Gastrocnemius medialis (tissue), 4 donors: ENCODE measurements at regions not wholly inside any gene's neighbourhood (a gene's known extent, or its start where the extent isn't known, plus 50 kb on each side); places are given as distances from the start of the nearest gene placed in this dataset.

ENCODE experiments used
- CTCF ChIP-seq, 5 experiments: fragments of 450-650 bp in 3 of 5; fragments of 200-600 bp in 2 of 5; sonication (generic) in 2 of 5; IDR thresholded peaks in 4 of 5; conservative IDR thresholded peaks in 1 of 5; 1 replicate in 4 of 5; 2 replicates in 1 of 5; pipeline ENCODE4 v1.5.1; 2016 to 2019; ENCODE audit warnings: antibody characterized with exemption in 5 of 5, mild to moderate bottlenecking in 3 of 5, moderate library complexity in 3 of 5
- POLR2A ChIP-seq, 2 donors: fragments of 450-650 bp; IDR thresholded peaks; one replicate each; pipeline ENCODE4 v1.6.1; 2017; ENCODE audit warnings: antibody characterized with exemption in 2 of 2, mild to moderate bottlenecking in 2 of 2, moderate library complexity in 2 of 2

GRCh38 chr7:155147624-155148023, 77.5 kb downstream of the HTR5A start:
- TF ChIP-seq CTCF (IDR thresholded peaks at IDR 0.05 in 4 of 5, conservative IDR thresholded peaks at IDR 0.05 in 1 of 5) (no peak), POLR2A (IDR thresholded peaks at IDR 0.05) (no peak)
